GM11168 (cell line): ENCODE measurements at regions not wholly inside any gene's neighbourhood (a gene's known extent, or its start where the extent isn't known, plus 50 kb on each side); places are given as distances from the start of the nearest gene placed in this dataset.
"Not testable (repeated sequence)": the region's sequence is repeated elsewhere in the genome, so short reads cannot be mapped to it uniquely, and the experiment has no call there.

Experiments
- in situ Hi-C: fragments of 300-500 bp; cut with MboI; formaldehyde crosslinking; loops from one replicate; pipeline ENCODE4 v1.12.0; 2022; ENCODE audit warnings: low sequenced_read_pairs; ENCODE audit not compliant: unreplicated experiment

DNA sequence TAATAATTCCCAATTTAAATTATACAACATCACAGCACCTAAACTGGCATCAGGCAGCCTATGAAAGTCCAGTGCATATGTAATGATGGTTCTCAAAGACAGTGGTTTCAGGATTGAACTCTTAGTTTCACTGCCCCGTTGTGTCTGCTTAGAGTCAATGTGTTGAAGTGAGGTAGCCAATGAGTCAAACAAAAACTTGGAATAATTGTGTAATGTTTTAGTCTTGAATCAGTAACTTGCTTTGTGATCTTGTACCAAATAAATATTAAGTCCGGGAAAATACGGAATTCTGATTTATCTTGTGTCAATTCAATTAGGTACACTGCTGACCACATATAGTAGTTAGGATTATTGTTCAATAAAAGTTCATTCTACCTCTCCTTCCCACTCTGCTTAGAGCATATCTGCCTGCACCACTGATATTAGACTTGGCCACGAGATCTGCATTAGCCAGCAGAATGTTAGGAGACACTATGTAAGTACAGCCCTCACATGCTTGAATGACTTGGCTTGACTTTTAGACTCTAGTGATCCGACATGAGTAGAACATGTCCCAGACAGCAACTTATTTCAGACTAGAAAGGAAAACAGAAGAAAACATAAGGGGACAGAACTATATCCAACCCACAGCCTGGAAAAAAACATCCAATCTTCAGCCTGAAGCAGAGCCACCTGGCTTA lies 441.5 kb upstream of the PTGER4 start:
- in situ Hi-C loops = no loop called here

DNA sequence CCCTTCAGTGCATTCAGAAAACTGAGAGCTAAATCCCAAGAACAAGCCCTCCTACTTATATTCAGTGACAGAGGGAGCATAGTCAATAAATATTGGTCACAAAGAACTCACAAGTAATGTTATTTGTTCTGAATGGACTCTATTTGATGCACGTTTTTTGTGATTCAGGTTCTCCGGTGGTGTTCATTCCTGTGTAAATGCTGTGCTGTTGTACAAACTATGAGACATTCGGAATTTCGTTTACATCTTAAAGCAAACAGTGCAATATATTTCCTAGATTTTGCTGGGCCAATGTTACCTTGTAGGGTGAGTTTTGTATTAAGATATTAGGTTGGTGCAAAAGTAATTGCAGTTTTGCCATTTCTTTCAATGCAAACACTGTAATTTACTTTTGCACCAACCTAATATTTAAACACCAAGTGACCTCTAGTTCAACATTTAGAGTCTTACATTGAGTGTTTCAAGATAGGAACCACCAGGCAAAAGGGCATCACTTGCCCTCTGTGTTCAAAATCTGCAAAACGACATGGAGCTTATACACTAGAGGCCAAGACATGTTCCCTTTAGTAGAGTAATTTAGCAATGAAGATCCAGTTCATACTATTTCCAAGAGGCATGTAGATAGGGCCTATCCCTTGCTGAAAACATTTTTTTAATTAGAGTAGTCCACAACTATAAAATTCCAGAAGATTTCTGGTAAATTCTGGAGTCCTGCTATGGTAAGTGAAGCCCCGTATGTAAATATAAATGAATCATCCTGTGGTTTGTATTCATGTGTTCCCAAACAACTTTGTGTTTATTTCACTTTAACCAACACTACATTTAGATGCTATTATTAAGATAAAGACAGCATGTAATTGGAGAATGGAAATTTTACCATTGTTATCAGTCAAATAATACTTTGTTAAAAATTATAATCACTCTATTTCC lies 444.0 kb upstream of the PTGER4 start:
- in situ Hi-C loops = no loop called here

DNA sequence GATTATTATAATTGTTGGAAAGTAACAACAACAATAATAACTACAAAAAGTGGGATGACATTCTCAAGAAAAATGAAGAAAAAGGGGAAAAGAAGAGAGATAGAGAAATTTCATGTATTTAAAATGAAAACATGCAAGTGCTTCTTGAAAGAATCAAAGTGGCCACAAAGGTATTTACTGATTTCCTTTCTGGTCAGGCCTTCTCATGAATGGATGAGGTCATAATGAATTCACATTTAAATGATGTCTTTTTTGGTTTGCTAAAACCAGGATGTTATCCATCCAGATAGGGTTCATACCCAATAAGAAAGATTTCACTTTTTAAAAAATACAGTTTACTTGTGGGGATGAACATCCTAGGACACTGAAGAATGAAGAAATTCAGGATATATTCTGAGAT lies 446.4 kb upstream of the PTGER4 start:
- in situ Hi-C loops = no loop called here

DNA sequence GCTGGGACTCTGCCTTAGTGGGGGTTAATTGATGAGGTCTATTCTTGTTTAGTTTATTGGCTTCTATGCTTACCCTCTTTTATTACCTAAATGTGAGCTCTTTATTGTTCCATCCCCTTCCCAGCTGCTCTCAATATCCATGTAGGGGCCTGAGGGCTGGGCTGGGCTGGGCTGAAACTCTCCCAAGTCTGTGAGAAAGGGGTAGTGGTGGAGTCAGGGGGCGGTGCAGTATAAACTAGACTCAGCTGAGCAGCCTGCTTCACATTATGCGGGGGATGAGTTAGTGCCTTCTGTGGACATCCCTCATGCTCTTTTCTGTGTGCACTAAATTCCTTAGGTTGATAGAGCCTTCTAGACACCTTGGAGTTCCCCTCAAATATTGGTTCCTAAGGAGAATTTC lies 451.8 kb upstream of the PTGER4 start:
- in situ Hi-C loops = no loop called here

DNA sequence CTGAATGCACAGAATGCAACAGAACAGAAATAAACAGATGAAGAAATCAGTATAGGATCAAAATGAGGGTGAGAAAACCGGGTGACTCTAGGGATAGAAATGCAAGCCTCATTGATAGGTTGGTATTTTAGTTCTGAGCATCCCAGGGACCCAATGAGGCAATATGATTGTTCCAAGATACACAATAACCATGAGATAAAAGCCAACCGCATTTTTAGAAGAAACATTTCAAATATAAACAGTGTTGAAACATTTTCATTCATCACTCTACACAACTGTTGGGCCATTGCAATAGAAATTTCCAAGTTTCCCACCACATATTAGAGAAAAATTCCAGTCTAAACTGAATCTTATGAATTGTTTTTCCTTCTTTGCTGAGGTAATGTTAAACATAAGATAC lies 452.3 kb upstream of the PTGER4 start:
- in situ Hi-C loops = no loop called here

DNA sequence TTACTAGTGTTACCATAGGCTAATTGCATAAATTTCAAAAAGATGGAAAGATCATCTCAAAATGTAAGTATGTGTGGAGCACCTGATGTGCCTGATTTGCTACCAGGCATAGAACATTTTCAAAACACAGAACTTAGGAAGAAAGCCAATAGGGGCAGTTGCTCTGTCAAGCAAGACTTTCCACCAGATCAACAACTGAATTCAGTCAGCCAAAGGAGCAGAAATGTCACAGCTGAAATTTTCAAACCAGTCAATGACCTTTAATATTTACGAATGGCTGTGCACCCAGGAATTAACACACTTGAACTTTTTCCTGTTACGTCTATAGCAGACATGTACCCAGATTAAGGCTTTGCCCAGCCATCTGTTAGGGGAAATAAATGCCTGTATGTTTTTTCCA lies 452.8 kb upstream of the PTGER4 start:
- in situ Hi-C loops = no loop called here

DNA sequence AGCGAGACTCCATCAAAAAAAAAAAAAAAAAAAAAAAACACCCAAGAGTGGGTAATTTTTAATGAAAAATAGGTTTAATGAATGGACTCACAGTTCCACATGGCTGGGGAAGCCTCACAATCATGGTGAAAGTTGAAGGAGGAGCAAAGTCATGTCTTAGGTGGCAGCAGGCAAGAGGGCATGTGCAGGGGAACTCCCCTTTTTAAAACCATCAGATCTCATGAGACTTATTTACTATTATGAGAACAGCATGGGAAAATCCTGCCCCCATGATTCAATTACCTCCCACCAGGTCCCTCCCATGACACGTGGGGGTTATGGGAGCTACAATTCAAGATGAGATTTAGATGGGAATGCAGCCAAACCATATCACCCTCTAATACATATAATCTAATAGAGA lies 454.6 kb upstream of the PTGER4 start:
- in situ Hi-C loops = not testable (repeated sequence)

DNA sequence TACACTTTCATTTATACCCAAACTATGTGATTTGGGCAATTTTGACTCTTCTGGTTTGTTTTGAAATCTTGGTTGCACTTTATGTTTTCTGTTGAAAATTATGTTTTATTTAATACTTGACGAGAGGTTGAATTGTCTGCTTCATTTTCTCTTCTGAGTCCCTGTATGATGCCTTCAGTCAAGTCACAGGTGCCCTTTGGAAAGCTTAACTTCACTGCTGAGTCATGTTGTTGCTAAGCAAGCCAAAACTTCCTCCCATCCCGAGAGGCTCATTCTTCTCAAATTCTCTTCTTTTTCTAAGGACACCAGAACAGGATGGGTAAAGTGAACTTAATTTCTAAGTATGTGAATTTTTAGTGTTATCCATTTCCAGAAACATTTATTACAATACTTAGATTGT lies 455.3 kb upstream of the PTGER4 start:
- in situ Hi-C loops = no loop called here

DNA sequence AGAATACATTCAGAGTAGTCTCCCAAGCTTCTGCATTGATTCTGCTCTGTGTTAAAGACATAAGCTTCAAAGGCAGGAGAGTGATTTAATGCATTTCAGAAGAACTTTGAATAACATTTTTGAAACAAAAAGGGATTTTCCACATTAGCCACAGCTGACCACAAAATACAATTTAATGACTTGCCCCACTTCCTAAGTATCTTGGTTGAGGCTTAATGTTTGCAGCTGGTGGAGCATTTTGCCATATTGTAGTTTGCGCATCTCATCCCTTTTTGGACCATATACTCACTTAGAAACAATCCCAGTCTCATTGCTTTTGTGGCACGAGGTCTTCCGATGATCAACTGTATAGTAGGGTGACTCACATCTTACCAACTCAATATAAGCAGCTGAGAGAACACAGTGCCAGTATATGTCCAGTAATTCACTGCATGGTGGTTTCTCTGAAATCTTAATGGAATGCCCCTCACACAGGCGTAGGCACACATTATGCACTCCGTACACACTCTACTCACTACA lies 455.8 kb upstream of the PTGER4 start:
- in situ Hi-C loops = no loop called here

DNA sequence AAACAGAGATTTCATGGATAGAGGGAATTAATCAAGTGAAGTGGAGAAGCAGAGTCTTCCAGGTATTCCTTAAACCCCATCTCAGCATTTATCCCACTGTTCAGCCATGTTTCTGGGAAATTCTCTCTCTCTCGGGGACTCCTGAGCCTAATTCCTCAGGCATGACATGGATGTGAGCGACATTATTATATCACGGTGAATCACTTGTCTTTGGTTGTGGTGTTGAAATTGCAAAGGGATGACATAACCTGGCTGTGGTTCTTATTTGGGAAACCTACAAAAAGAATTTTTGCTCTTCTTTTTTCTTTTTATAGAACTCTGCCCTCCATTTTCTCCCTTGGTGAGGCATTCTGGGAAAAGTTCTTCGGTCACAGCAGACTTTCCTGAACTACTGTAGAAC lies 457.9 kb upstream of the PTGER4 start:
- in situ Hi-C loops = no loop called here

DNA sequence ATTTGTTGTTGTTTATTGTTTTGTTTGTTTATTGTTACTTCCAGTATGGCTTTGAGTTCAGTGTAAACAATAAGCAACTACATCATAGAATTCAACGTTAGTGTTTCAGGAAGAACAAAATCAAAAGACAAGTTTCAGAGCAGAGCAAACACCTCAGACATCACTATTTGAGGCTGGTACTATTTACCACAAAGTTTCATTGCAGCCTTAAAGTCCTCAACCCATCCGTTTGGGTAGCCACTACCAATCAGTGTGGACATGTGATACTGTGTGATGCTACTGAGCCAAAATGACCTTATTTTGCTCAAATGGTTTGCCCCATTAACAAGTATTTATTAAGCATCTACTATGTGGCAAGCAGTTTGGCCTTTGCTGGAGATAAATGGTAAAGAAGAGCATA lies 458.5 kb upstream of the PTGER4 start:
- in situ Hi-C loops = no loop called here

DNA sequence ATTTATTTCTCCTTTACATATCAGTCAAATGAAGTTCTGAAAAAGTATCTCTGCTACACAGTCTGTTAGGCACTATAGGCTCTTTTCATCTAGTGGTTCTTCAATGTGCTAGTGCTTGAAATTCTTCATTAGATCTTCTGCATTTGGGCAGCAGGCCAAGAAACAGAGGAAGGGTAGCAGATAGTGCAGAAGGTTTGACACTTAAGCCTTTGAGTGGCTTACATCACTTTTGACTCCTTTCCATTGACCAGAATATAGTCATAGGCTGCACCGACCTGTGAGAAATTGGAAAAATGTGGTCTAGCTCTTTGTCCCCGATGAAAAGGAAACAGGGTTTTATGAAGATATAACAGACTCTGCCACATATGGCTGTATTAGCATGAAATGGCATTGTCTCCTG lies 459.5 kb upstream of the PTGER4 start:
- in situ Hi-C loops = no loop called here

DNA sequence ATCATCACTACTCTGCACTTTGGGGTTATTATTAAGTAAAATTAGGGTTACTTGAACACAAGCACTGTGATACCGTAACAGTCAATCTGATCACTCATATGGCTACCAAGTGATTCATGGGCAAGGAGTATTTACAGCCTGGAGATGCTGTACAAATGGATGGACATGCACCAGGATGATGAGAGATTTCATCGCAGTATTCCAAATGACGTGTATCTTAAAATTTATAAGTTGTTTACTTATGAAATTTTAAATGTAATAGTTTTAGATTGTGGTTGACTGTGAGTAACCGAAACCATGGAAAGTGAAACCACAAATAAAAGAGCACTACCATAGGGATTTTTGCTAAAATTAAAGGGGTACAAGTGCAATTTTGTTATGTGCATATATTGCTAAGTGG lies 462.2 kb upstream of the PTGER4 start:
- in situ Hi-C loops = no loop called here

DNA sequence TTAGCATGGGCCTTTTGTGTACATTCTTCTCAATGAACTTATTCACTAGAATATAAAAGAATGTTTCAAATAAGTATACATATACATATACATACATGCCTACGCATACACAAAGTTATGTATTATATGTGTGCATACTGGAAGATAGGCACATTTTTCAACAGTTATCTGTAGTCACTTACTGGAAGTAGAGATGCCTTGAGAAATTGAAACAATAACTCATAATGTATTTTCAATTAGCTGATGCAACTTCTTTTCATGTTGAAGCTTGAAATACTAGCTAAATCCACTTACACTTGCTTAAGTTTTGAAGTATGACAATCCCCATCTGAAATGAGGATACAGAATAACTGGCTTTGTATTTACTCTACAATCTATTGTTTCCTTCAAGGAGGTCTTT lies 469.0 kb upstream of the PTGER4 start:
- in situ Hi-C loops = no loop called here

DNA sequence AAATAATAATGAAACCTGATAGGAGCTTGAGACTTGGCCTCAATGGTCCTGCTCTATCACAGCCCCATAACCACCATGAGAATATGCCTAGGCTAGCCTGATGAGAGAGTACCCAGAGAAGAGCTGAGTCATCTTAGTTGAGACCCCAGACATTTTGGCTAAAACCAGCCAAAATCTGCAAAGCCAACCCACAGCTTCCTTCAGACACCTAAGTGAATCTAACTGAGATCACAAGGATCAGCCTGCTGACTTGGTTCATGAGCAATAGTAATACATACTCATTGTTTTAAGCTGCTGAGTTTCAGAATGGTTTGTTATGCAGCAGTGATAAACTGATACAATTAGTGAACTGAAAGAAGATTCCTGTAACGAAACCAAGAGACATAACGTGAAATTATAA lies 473.7 kb upstream of the PTGER4 start:
- in situ Hi-C loops = no loop called here

DNA sequence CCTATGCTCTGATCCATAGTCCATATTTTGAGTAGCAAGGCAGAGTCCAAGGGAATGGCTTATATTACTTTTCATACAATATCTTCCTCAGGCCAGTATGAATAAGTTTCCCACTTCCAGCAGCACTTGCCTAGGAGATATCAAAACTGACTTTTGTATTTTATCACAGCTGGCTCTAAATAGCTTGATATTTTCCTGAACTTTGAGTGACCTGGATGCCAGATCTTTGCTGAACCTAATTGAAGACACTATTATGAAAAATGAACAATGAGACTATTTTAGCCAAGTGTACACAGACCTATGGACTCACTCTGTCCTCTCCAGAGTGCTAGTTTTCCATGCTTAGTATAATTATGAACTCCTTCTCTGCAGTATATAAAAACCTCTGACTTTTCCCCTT lies 475.6 kb upstream of the PTGER4 start:
- in situ Hi-C loops = no loop called here

DNA sequence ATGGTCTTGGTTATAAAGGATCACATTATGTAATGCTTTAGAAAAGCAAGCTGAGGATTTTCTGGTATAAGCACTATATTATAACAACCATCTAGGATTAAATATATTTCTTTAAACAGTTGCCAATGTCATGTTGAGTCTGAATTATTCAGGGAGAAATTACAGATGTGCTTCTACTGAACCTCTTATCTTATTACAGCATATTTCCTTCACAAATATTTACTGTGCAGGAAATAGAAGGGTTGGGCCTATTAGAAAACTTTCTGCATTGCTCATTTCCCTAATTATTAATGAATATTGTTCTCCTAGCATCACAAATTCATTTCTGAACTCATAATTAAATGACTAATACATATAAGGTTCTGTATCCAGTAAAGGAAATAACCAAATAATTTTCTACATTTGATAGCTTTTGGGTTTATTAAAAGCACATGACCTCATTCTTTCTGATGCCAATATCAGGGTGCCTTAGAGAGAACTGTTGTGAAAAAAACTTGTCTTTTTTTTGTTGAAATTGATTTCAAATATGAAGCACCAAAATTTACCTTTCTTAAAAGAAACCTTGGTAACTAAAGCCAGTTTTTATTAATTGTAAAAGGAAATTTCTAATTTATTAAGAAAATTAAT lies 476.8 kb upstream of the PTGER4 start:
- in situ Hi-C loops = no loop called here

DNA sequence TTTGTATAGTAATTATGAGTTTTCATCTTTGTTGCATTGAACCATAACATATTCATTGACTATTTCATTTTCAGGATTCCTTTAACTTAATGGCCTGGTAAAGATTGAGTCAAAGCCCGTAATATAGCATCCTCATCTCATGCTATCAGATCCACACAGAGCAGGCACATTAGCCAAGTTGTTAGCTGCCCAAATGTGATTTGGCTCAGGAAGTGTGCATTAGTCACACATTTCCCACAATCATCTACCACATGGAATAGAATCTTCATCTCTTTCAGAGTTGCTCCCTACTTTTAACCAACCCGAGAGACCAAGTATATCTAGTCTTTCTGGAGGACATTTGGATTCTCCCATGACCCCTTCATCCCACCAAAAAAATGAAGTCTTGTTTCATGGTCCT lies 481.0 kb upstream of the PTGER4 start:
- in situ Hi-C loops = no loop called here

DNA sequence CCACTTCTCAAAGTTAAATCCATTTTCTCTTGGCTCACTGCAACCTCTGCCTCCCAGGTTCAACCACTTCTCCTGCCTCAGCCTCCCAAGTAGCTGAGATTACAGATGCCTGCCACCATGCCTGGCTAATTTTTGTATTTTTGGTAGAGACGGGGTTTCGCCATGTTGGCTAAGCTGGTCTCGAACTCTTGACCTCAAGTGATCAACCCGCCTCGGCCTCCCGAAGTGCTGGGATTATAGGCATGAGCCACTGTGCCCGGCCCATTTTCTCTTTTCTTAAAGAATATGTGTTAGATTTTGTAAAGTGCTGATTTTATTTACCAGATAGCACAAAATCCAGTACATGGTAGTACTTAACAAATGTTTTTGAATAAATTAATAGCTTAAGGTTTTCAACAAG lies 484.1 kb upstream of the PTGER4 start:
- in situ Hi-C loops = not testable (repeated sequence)

DNA sequence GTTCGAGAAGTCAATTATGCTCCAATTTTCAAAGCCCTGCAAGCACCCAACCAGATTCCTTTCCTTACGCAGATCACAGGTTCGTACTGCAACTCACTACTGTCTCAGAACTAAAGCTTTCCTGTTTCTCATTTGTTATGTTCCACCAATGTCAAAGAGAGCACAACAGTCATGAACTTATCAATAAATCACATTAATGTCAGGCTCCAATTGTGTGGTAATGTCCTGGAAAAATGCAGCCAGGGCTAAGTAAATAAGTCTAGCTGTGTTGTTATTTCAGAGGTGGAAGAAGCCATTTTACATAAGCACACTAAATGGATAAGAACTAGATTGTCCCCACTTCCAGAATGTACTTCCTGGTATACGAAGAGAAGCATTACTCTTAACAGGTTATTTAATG lies 488.6 kb upstream of the PTGER4 start:
- in situ Hi-C loops = no loop called here

DNA sequence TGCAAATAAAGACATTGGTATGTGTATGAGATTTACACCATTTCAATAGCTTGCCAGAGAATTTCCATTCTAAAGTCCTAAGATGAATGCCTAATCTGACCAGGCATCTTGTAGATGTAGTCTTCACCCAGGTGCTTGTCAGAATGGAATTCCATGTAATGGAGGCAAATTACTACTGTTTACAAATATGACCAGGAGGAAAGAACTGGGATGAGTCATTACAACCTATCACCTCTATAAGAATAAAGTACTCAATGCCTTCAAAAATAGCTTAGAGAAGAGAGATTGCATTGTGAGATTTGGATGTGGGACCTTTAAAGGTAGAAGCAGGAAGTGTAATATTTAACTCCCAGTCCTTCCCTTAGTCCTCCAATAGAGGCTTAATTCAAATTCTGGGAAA lies 507.0 kb upstream of the PTGER4 start:
- in situ Hi-C loops = no loop called here
